C4-2B (cell line): ENCODE measurements at regions not wholly inside any gene's neighbourhood (a gene's known extent, or its start where the extent isn't known, plus 50 kb on each side); places are given as distances from the start of the nearest gene placed in this dataset.

Experiments used
- CTCF ChIP-seq: fragments of 450-650 bp; conservative IDR thresholded peaks from 2 replicates; pipeline ENCODE4 v1.5.1; 2017; ENCODE audit warnings: mild to moderate bottlenecking
- ZFX ChIP-seq: fragments of 450-650 bp; IDR thresholded peaks from 2 replicates; pipeline ENCODE4 v1.6.1; 2017

- TF ChIP-seq CTCF (no peak), ZFX (no peak)
Observed at GRCh38 chr2:16323551-16324543, 341.8 kb downstream of the CYRIA start.
